HG02623 (cell line): ENCODE measurements at regions not wholly inside any gene's neighbourhood (a gene's known extent, or its start where the extent isn't known, plus 50 kb on each side); places are given as distances from the start of the nearest gene placed in this dataset.

Experiments used
- ATAC-seq: cut with Tn5 transposase; IDR thresholded peaks from one replicate; pipeline ENCODE4 v1.9.1; 2021; ENCODE audit warnings: moderate library complexity; ENCODE audit not compliant: unreplicated experiment

DNA sequence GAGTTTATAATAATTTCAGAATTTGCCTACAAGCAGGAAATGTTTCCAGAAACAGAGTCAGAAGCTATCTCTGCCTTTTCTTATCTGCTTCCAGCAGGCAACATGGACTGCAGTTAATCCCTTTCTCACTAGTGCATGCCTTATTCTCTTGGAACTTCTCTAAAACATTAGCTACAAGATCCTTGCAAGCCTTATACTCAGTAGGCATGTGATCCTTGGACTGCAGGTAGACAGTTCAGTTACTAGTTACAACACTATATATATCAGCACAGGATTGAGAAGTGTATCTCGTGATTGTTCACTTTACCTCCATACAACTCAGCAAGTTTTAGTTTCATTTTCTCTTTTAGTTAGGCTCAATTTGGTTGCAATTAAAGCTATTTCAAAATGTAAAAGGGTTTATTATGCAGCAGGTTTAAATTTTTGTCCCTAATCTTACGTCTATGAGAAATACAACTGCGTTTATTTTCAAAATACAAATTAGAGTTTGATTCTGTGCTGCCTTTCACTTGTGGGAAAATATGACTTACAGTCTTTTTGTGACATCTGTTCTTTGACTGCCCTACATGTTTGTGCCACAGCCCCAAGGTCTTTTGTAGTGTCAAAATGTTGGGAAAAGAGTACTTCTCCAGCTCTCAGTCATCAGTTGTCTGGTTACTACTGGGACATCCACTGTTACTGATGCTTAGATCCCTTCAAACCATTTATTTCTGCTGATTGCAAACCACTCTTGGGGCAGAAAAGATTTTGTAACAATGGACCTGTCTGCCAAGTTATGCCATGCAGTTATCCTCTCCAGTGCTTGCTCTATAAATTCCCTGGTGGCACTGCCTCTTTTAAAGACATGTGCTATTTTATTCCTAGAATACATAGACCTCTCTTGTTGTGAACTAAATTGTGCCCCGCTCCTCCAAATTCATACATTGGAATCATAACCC is 709.0 kb upstream of the FOXG1 start:
- ATAC-seq = no peak

DNA sequence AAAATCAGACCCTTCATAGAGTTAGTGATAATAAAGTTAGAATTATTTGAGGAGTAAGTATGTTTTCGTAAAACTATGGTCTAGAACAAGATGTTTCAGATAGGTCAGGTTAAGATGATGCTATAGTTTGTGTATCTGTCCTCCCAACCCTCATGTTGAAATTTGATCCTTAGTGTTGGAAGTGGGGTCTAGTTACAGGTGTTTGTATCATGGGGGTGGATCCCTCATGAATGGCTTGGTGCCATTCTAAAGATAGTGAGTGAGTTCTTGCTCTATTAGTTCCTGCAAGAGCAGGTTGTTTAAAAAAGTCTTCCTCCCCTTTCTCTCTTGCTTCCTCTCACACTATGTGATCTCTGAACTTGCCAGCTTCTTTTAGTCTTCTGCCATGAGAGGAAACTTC is 707.3 kb upstream of the FOXG1 start:
- no peak for ATAC-seq

DNA sequence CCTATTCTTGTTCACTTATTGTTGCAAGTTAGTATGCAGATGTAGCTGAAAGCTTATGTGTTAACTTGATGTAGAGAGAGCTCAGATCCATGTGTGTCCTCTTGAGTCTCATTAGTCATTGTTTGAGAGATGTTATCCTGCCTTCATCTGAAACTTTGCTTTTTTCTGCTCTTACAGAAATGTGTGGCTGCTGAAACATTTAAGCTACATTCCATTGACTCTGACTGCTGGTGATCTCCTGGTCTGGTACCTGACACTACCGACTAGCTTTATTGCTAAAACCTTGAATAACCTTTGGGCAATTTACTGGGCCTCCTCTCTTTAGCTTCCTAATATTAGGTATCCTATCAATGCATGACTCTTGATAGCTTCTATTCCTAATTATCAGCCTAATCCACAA is 705.6 kb upstream of the FOXG1 start:
- no peak for ATAC-seq

DNA sequence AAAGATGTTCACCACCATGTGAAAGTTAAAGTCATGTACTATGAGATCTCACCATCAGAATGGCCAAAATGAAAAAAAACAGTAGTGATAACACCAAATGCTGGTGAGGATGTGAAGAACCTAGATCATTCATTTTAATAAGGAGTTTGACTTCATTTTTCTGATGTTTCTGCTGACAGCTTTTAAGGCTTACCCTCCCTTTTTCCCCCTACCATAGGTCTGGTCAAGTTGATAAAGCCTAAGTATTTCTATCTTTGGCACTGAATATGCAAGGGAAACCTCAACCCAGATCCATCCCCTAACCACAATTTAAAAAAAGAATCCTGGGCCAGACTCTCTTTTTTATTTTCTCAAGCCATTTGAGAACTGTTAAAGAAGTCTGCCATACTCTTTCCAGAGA is 689.6 kb upstream of the FOXG1 start:
- no peak for ATAC-seq

DNA sequence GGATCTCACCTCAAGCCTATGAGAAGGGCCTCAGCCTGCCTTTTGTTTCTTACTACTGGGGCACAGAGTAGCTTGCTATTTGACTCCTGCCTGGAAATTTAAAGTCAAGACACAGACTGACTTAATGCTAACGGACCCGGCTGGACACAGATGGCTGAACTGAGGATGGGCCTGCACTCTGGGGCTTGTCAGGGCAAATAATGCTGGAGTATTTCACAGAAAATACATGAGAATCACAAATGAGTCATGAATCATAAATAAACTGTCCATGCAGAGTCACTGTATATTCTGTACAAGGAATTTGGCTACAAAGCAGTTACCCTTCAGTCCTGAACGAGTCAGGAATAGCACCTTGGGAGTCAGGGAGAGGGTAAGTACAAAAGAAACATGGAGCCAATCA is 683.2 kb upstream of the FOXG1 start:
- ATAC-seq = no peak

DNA sequence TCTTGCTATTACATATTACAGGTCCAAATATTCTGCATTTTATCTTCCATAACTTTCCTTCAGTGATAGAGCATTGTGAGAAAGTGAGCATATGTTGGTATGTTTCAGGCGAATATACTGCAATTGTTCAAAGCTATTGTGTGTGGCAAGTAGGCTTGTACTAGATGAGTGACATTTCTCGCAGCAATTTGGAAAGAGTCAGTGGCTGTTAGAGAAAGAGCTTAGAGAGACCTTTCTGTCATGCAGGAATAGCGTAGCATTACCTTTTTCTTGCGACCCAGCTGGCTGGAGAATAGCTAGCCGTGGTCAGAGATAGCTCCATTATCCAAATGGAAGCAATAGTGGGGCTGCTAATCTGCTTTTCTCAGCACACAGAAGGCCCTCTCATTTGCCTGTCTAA is 678.5 kb upstream of the FOXG1 start:
- ATAC-seq = no peak

DNA sequence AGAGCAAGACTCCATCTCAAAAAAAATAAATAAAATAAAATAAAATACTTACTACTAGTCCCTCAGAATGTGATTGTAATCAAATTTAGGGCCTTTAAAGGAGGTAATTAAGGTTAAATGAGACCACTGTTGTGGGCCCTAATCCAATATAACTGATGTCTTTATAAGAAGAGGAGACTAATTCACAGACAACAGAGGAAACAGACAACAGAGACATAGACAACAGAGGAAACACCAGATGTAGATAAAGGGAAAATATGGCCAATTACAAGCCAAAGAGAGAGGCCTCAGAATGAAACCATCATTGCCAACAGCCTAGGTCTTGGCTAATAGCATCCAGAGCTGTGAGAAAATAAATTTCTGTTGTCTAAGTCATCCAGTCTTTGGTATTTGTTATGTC is 669.0 kb upstream of the FOXG1 start:
- ATAC-seq = no peak

DNA sequence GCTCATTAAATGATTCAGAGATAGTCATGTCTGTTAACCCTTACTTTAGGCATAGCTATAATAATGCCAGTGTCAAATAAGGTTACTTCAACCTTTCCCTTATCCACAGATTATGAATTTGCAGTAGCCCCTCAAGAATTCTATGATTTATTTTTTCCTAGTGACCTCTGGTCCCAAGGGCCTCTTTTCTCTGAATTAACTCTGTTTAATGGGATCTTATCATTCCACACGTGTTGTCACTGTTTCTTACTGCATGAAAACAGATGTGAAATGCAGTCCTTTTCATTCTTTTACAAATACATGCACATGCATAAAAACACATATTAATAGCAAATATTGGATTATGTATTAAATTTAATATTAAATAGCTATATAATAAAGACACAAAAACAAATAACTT is 667.7 kb upstream of the FOXG1 start:
- no peak for ATAC-seq

DNA sequence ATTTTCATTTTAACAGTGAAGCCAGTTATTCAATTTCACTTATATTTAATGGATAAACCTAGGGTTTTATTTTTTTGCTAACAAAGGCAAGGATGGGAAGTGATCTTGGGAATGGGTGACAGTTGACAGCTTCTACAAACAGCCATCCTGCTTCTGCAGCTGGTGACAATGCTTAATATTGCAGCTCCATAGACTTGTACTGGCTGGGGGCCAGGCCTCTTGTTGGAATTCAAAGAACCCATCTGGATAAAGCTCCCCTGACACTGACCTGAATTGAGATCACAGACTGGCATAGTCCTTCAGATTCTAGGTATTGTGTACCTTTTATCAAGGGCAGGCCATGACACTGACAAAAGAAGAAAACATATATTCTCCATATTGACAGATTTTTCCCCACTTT is 664.6 kb upstream of the FOXG1 start:
- no peak for ATAC-seq

DNA sequence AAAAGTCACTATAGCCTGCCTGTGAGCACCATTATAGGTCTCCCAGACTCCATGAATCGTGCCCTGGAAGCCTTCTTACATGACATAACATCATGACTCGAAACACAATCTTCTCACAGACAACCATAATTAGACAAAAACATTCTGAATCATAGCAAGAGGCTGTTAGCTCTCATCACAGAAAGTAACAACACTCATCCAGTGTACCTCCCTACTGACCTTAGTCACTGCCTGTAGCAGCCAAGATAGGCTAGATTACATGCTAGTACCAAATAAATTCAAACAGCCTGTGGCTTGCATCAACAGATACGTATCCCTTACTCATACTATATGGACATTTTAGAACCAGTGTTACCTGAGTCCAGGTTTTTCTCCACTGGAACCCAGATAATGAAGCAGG is 663.8 kb upstream of the FOXG1 start:
- ATAC-seq = no peak

DNA sequence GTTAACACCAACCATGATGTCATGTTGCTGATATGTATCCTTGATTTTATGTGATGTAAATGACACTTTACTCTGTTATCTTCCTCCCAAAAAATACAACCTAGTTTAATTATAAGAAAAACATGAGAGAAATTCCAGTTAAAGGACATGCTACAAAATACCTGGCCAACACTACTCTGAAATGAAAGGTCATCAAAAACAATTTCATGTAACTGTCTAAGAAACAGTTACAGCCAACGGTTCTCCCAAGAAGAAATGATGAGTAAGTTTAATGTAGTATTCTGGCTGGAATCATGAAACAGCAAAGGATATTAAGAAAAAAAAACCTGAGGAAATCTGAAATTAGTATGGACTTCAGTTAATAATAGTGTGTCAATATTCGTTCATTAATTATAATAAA is 653.3 kb upstream of the FOXG1 start:
- no peak for ATAC-seq

DNA sequence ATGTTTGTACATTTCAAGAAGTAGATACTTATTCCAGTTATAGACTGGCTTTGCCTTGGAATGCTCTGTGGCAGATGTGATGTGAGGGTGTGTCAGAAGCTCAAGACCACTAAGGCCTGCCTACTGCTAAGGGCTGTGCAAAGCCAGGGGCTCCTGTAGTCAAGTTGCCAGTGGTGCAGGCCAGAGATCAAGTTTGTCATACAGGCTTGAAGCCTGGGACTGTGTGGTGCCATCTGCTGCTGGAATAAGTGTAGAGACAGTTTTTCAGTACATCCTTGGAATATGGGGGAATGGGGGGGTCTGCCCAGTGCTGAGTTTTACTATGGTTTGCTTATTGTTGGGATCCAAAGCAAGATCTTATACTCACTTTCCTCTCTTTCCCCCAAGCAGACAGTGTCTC is 649.9 kb upstream of the FOXG1 start:
- ATAC-seq = no peak

DNA sequence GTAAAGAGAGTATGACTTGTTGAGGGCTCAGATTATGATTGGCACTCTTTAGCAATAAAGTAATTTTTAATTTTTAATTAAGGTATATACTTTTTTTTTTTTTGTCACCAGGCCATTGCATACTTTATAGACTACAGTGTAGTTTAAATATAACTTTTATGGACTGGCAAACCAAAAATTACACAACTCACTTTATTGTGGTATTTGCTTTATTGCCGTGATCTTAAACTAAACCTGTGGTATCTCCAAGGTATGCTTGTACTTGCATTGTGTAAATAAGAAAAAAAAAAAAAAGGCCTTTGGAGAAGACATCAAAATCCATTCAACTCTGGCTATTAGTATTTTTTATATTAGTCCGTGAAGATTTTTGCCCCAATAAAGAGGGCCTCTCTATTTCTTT is 646.7 kb upstream of the FOXG1 start:
- no peak for ATAC-seq

DNA sequence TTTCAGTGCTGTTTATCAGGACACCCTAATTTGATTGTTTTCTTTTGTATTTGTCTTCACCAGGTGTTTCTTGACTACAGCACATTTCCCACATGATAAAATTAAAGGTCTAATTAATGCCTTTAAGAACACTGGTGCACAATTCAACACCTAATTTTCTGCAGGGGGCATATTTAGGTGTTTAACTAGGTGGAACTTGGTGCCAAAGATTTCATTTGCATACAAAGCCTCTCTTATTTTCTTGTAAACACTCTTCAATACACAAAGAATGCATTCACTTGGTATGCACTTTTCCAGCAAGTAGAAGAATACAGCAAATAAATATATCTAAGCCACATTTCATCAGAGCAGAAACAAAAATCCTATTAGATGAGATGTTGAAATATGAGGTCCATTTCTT is 646.2 kb upstream of the FOXG1 start:
- ATAC-seq = no peak

DNA sequence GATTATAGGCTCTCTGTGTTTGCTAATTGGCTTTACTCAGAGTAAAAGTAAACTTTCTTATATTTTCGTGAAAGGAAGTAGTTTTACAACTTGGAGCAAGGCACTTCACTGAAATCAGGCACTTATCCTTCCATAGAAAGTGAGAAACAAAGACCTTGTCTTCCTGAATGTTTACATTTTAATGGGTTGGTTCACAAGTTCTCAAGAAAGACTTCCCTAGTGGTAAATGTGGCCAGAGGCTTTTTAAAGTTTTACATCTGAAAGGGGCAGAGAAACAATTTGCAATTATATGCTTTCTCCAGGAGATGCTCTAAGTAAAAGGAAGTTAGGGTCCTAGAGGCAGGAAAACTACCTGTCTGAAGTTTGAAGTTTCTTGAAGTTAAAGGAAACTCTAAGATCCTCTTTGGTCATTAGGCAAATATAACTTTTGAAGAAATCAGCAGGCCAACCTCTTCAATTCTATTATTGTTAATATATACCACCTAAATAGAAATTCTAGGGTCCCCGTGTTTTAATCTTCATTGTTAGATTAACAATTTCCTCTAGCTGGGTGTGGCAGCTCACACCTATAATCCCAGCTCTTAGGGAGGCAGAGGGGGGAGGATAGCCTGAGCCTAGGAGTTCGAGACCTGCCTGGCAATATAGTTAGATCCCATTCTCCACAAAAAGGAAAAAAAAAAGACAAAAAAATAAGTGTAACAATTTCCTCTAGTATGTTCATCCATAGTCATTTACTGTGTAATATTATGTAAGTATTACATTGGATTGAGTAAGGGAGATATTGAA is 644.9 kb upstream of the FOXG1 start:
- no peak for ATAC-seq

DNA sequence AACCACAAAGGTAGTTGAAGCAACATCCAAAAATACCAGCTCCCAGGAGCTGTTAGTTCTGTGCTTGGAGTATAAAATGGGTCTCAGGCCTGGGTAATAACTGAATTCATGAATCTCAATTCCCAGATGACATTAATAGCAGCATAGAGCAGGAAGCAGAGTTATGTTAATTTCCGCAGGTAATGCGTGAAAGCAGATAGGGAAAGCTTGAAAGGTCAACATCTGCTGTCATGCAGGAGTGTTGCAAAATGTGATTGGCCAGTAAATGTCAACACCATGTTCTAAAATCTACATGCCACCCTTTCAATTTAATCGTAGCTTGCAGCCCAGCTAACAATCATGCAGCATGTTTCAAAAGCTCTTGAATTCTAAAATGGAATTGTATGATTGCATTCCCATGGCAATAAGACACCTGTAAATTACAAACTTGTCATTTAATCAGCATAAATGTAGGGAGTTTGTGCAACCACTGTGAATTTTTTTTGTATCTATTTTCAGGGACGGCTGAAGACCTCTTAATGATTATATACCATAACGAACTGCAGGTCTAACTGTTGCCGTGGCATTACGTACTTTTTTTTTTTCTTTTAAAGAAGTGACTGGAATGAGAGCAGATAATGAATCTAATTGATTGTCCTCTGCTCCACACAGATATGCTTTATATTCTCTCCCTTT is 635.8 kb upstream of the FOXG1 start:
- no peak for ATAC-seq

DNA sequence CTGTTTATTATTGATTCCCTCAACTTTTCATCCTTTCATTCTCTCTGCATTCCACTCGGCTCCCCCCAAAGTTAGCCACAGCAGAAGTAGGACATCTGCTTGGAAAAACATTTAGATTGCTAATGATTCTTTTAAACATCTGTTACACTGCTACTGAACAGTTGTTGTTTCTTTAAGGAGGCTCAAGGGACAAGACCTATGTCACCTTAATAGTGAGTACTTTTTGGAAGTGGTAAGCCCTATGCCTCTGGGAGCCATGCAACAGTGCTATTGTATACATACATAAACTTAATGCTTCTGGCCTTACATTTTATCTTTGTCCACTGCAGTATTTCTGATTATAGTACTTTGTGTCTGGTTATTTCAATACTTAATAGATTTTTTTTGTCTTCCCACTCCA is 628.2 kb upstream of the FOXG1 start:
- ATAC-seq = no peak

DNA sequence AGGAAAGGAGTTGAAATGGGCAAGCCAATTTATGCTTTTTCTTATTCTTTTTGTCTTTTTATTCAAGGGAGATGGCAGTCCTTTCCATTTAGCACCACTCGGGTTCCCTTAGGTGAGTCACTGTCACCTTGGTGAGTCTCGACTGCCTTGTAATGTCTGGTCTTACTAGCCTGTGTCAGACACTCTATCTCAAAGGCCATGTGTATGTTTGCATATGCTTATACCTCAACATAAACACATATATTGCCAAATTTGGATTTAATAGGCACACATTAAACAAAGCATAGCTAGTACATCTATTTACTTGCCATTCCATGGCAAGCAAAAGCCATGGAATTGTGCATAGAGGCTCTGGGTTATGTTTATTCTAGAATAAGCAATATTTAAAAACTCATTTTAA is 624.9 kb upstream of the FOXG1 start:
- ATAC-seq = no peak

DNA sequence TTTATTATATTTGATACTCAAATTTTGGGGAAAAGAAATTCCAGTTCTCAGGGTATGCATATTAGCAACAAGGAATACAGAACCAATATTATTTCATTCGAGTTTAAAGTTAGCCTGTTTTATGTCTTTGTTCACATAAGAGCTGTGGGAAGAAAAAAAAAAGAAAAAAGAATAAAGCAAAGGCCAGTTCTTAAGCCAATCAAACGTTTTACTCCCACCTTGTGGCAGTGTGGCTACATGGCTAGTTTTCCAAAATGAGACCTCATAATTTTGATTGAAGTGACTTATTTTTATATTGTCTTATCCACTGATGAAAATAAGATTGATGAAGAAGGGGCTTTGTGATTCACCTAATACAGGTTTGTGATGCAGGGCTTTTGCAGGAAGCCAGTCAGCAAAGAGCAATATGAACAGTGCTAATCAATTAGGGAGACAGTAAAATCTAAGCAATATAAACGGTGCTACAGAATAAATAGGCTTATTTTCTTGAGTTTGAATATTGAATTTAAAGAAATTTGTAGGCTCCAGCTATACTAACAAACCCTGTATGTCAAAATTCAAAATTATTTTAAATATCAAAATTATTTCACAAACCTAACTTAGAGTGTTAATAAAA is 624.1 kb upstream of the FOXG1 start:
- no peak for ATAC-seq

DNA sequence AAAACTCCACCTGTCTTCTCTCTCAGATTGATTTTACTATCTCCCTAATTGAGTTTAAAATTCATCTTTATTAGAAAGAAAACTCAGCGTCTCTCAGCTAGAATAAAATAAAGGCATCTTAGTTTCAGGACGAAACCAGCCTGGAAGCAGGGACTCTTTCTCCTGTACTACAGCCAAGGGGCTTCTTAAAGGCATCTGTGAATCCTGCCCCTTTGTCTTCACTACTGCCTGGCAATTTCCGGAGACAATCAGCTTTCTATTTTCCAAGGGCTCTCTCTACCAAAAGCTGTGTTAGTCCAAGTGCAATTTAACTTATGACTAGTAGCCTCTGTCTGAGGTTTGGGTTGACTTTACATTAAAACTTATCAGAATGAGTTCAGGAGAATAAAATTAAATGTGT is 623.3 kb upstream of the FOXG1 start:
- no peak for ATAC-seq

DNA sequence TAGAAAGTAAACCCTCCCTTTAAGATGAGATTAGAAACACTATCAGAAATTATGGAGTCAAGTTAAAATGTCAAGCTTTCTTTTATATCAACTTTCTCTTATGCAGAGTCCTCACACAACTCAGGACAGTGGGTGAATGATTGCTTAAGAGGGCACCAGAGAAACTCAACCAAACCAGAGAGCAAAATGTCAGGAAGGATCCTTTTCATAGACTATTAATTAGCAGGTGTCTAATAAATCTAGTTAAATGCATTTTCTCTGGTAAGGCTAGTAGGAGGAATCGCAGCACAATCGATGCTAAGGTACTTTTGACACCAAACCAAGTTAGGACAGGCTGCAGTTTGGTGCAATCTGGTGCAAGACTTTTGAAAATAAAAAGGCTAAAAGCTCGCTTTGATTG is 614.7 kb upstream of the FOXG1 start:
- ATAC-seq = no peak
